Activated CD8-positive, alpha-beta memory T cell treated with anti-CD3 and anti-CD28 coated beads, Interleukin-2, amount 10 ng/mL, durations not matched to agents 7 days and 5 days (primary cell): ENCODE measurements at regions not wholly inside any gene's neighbourhood (a gene's known extent, or its start where the extent isn't known, plus 50 kb on each side); places are given as distances from the start of the nearest gene placed in this dataset.

Source experiments
- ATAC-seq: fragments of 150-1000 bp; cut with Tn5 transposase; one replicate; pipeline ENCODE4 v1.10.0; 2021; ENCODE audit warnings: moderate library complexity
- CTCF ChIA-PET: fragments of 350-600 bp; sonication (Branson Sonifier 250); formaldehyde crosslinking; loops from one replicate; lab custom pipeline; 2021; ENCODE audit warnings: antibody characterized with exemption; lab: Charles Lee
- DNase-seq: peaks from one replicate; pipeline ENCODE4 v3.0.0-alpha.2; 2020
- H3K27ac Mint-ChIP-seq: one replicate; pipeline ENCODE4 v1.8.0; 2021; ENCODE audit warnings: mild to moderate bottlenecking, mixed read lengths
- H3K27me3 Mint-ChIP-seq: one replicate; pipeline ENCODE4 v1.8.0; 2021; ENCODE audit warnings: mixed read lengths
- H3K36me3 Mint-ChIP-seq: one replicate; pipeline ENCODE4 v1.8.0; 2021; ENCODE audit warnings: mild to moderate bottlenecking, mixed read lengths
- H3K4me1 Mint-ChIP-seq: one replicate; pipeline ENCODE4 v1.8.0; 2021; ENCODE audit warnings: mixed read lengths
- H3K4me3 Mint-ChIP-seq: one replicate; pipeline ENCODE4 v1.8.0; 2021; ENCODE audit warnings: mild to moderate bottlenecking, moderate library complexity, mixed read lengths
- H3K9me3 Mint-ChIP-seq: one replicate; pipeline ENCODE4 v1.8.0; 2022; ENCODE audit warnings: low read depth, mixed read lengths

DNA sequence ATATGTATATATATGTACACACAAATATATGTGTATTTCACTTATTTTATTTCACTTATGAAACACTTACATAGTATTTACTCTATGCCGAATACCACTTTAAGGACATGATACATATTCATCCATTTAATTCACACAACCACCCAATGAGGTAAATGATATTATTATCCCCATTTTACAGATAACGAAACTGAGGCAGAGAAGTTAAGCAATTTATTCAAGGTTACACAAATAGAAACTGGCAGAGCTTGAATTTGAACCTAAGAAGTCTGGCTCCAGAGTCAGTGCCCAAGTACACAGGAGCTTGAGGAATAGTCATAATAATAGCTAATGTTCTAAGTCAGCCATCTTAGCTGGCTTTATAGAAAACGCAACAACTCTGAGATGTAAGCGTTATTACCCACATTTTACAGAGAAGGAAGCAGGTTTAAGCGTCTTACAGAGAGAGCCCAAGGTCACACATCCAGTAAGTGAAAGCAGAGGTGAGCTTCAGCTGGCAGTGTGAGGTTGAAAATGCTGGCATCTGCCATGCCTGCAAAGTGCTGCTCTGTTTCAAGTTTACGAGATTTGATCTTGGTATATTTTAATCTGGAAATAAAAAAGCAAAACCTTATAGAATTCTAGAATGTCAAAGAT, 326.9 kb downstream of the LPIN1 start:
- no peaks in the 10 kb centered on the region for H3K4me1 Mint-ChIP-seq
- no peaks in the 10 kb centered on the region for H3K36me3 Mint-ChIP-seq
- H3K4me3 Mint-ChIP-seq = no peak overlapping the region
- no peak for ATAC-seq
- H3K27me3 Mint-ChIP-seq = peaks cover 16% of the 10 kb centered on the region
- H3K27ac Mint-ChIP-seq = no peak overlapping the region
- no peak for DNase-seq
- CTCF ChIA-PET = interaction anchor here (0.5 to 1.4 kb wide), 2 partner anchors 22 to 358 kb away, joined by 3 read pairs; no protein-coding TSS in a partner anchor
- H3K9me3 Mint-ChIP-seq = no peaks in the 10 kb centered on the region

DNA sequence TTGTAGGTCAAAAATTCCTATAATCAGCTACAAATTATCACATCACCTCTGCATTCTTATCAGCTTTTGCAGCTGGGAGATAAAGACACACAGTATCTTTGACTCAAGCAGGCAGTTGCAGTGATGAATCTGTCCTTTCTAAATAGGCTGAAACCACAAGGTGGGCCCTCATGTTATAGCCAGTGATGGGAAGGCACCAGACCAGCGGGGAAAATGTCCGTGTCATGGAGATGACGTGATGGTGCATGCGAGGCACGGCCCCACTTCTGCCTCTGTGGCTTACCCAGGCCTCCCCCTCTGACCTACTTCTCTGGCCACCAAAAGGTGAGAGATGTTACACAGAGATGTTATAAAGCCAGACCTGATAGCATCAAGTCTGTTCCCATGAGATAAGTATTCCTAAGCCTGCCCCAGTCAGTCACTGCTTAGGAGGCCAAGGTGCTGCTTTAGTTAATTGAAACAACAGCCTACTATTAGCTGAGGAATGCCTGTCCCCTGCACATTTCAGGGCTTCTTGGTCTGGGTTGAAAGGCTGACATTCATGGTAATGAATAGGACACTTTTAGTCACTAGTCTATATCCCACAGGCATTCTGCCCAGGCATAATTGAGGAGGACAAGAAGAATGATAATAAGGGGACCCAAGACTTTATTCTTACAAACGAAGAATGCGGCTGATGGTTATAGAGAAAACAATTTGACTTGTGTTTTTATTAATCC, 327.9 kb downstream of the LPIN1 start:
- Mint-ChIP-seq H3K4me3 (no peak overlapping the region), H3K27ac (no peak overlapping the region), H3K36me3 (no peaks in the 10 kb centered on the region), H3K4me1 (no peaks in the 10 kb centered on the region), H3K9me3 (no peaks in the 10 kb centered on the region), H3K27me3 (peaks cover 18% of the 10 kb centered on the region)
- no peak for DNase-seq
- CTCF ChIA-PET = no interaction called here
- no peak for ATAC-seq

GRCh38 chr2:12074845-12075217, 328.4 kb downstream of the LPIN1 start:
- no peak overlapping the region for H3K4me3 Mint-ChIP-seq
- no peak overlapping the region for H3K27ac Mint-ChIP-seq
- no peak for ATAC-seq
- CTCF ChIA-PET = no interaction called here
- H3K27me3 Mint-ChIP-seq = peaks cover 20% of the 10 kb centered on the region
- DNase-seq = no peak
- H3K36me3 Mint-ChIP-seq = no peaks in the 10 kb centered on the region
- no peaks in the 10 kb centered on the region for H3K9me3 Mint-ChIP-seq
- no peaks in the 10 kb centered on the region for H3K4me1 Mint-ChIP-seq

DNA sequence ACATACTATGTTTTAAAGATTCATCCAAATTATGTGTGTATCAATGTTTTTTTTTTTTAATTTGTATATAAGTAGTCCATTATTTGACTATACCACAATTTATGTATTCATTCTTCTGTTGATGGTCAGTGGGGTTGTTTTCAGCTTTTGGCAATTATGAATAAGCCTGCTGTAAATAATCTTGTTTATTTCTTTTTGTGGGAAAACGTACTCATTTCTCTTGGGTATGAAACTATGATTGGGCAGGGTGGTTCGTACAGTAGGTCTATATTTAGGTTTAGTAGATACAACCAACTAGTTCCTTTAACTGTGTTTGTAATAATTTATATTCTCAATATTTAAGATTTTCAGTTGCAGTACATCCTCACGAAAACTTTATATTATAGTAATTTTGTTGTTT, 329.2 kb downstream of the LPIN1 start:
- no peak overlapping the region for H3K4me3 Mint-ChIP-seq
- H3K4me1 Mint-ChIP-seq = no peaks in the 10 kb centered on the region
- no peak overlapping the region for H3K27ac Mint-ChIP-seq
- ATAC-seq (no peak), DNase-seq (no peak)
- no peaks in the 10 kb centered on the region for H3K9me3 Mint-ChIP-seq
- peaks cover 15% of the 10 kb centered on the region for H3K27me3 Mint-ChIP-seq
- CTCF ChIA-PET = no interaction called here
- H3K36me3 Mint-ChIP-seq = no peaks in the 10 kb centered on the region

DNA sequence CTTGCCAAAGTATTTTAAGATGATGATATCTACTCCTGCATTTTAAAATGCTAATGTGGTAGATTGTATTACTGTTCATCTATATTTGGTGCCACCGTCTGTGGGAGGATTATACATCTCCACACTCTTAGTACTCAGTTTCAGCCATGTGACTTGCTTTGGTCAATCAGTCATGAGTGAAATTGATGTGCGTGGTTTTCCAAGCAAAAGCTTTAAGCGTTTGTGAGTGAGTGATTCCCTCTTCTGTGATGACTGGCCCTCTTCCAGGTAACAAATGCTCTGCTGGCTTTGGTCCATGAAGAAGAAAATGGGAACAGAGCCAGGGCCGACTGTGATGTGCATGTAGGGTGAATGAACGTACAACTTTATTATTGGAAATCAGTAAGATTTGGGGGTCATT, 330.4 kb downstream of the LPIN1 start:
- Mint-ChIP-seq H3K4me1 (no peaks in the 10 kb centered on the region), H3K4me3 (no peak overlapping the region), H3K9me3 (no peaks in the 10 kb centered on the region), H3K27me3 (peaks cover 13% of the 10 kb centered on the region), H3K36me3 (no peaks in the 10 kb centered on the region), H3K27ac (no peak overlapping the region)
- ATAC-seq (no peak), DNase-seq (no peak)
- CTCF ChIA-PET = no interaction called here

DNA sequence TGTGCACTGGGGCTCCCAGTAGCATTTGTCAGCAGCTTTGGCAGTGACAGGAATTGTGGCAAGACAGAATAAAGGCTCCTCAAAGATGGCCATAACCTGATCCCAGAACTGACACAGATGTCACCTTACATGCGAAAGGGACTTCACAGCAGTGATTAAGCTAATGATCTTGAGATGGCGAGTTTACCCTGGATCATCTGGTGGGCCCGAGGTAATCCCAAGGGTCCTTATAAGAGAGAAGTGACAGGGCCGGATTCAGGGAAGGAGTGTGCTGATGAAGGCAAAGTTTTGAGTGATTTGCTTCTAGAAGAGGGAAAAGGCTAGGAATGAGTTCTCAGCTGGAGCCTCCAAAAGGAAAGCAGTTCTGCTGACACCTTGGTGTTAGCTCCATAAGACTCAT, 333.9 kb downstream of the LPIN1 start:
- no peak for ATAC-seq
- DNase-seq = no peak
- Mint-ChIP-seq H3K27ac (no peak overlapping the region), H3K4me1 (no peaks in the 10 kb centered on the region), H3K36me3 (no peaks in the 10 kb centered on the region), H3K27me3 (peaks cover 13% of the 10 kb centered on the region), H3K4me3 (no peak overlapping the region), H3K9me3 (no peaks in the 10 kb centered on the region)
- CTCF ChIA-PET = no interaction called here

DNA sequence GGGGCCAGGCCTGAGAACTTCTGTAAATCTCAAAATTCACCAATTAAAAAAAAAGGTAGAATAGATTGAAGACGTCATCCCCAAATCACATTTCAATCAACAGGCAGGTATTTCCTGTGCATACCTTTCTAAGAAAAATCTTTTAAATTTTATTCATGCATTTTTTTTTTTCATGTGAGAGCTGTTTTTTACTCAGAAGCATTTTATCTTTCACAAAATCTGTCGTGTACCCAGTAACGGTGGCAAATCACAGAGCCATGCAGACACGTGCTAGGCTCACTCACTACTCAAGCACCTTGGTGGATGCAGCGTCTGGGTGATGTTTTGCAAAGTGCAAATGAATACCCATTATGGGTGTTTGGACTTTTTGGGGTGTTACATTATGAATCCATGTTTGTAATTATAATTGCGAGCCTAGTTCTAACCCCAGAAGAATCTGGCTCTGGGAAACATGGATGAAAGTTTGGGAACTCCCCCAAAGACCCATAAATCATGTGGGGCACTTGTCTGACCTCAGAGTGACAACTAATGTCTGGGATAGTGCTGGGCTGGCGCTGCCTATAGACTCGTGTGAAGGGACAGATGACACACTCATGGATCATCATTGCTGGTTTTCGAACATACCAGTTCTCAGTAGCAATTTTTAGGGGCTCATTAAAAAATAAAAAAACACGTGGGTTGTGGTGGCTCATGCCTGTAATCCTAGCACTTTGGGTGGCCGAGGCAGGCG, 335.2 kb downstream of the LPIN1 start:
- no peak for ATAC-seq
- Mint-ChIP-seq H3K4me3 (no peak overlapping the region), H3K4me1 (no peaks in the 10 kb centered on the region), H3K9me3 (no peaks in the 10 kb centered on the region), H3K27me3 (peaks cover 13% of the 10 kb centered on the region), H3K36me3 (no peaks in the 10 kb centered on the region), H3K27ac (no peak overlapping the region)
- CTCF ChIA-PET = no interaction called here
- no peak for DNase-seq

GRCh38 chr2:12083081-12083581, 336.7 kb downstream of the LPIN1 start:
- ATAC-seq = no peak
- Mint-ChIP-seq H3K36me3 (no peaks in the 10 kb centered on the region), H3K9me3 (no peaks in the 10 kb centered on the region), H3K4me1 (no peaks in the 10 kb centered on the region), H3K27ac (no peak overlapping the region), H3K4me3 (no peak overlapping the region), H3K27me3 (peaks cover 14% of the 10 kb centered on the region)
- CTCF ChIA-PET = no interaction called here
- no peak for DNase-seq

GRCh38 chr2:12083713-12084419, 337.4 kb downstream of the LPIN1 start:
- no peak overlapping the region for H3K4me3 Mint-ChIP-seq
- ATAC-seq = no peak
- no peaks in the 10 kb centered on the region for H3K36me3 Mint-ChIP-seq
- CTCF ChIA-PET = no interaction called here
- no peaks in the 10 kb centered on the region for H3K9me3 Mint-ChIP-seq
- DNase-seq = no peak
- H3K27ac Mint-ChIP-seq = no peak overlapping the region
- peaks cover 11% of the 10 kb centered on the region for H3K27me3 Mint-ChIP-seq
- H3K4me1 Mint-ChIP-seq = no peaks in the 10 kb centered on the region

- H3K27me3 Mint-ChIP-seq = peaks cover 9% of the 10 kb centered on the region
Observed at GRCh38 chr2:12087175-12087574, 340.7 kb downstream of the LPIN1 start.

DNA sequence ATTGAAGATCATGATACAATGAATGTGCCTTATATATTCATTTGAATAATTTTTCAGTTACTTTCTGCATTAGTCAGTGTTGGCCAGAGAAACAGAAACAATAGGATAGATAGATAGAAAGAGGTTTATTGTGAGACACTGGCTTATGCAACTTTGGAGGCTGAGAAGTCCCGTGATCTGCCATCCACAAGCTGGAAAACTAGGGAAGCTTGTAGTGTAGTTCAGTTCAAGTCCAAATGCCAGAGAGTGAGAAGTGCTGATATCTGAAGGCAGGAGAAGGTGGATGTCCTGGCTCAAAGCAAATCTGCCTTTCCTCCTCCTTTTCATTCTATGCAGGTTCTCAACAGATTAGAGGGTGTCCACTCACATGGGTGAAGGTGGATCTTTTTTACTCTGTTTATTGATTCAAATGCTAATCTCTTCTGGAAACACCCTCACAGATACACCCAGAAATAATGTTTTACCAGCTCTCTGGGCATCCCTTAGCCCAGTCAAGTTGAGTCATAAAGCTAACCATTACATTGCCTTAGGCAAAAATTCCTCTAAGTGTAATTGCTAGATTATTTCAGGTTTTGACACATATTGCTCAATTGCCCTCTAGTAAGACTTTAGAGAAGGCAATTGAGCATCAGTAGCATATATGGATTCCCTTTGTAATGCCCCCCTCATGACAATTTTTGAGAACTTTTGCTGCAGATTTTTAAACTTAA, 341.4 kb downstream of the LPIN1 start:
- H3K27me3 Mint-ChIP-seq = peaks cover 9% of the 10 kb centered on the region
- no peaks in the 10 kb centered on the region for H3K9me3 Mint-ChIP-seq
- no peak overlapping the region for H3K27ac Mint-ChIP-seq
- ATAC-seq = no peak
- CTCF ChIA-PET = no interaction called here
- H3K4me3 Mint-ChIP-seq = no peak overlapping the region
- no peaks in the 10 kb centered on the region for H3K36me3 Mint-ChIP-seq
- no peaks in the 10 kb centered on the region for H3K4me1 Mint-ChIP-seq
- no peak for DNase-seq

More at GRCh38 chr2:12087175-12087574, 340.7 kb downstream of the LPIN1 start:
- DNase-seq (no peak), ATAC-seq (no peak)
- no peaks in the 10 kb centered on the region for H3K4me1 Mint-ChIP-seq
- H3K9me3 Mint-ChIP-seq = no peaks in the 10 kb centered on the region
- no peak overlapping the region for H3K27ac Mint-ChIP-seq
- H3K4me3 Mint-ChIP-seq = no peak overlapping the region
- CTCF ChIA-PET = no interaction called here
- H3K36me3 Mint-ChIP-seq = no peaks in the 10 kb centered on the region

GRCh38 chr2:12089001-12089400, 342.6 kb downstream of the LPIN1 start:
- ATAC-seq (no peak), DNase-seq (no peak)
- no peak overlapping the region for H3K27ac Mint-ChIP-seq
- no peaks in the 10 kb centered on the region for H3K4me1 Mint-ChIP-seq
- no peak overlapping the region for H3K4me3 Mint-ChIP-seq
- H3K27me3 Mint-ChIP-seq = peaks cover 9% of the 10 kb centered on the region
- H3K9me3 Mint-ChIP-seq = no peaks in the 10 kb centered on the region
- no peaks in the 10 kb centered on the region for H3K36me3 Mint-ChIP-seq
- CTCF ChIA-PET = no interaction called here

GRCh38 chr2:12089496-12089895, 343.1 kb downstream of the LPIN1 start:
- H3K9me3 Mint-ChIP-seq = no peaks in the 10 kb centered on the region
- CTCF ChIA-PET = no interaction called here
- H3K4me1 Mint-ChIP-seq = no peaks in the 10 kb centered on the region
- no peak overlapping the region for H3K27ac Mint-ChIP-seq
- H3K4me3 Mint-ChIP-seq = no peak overlapping the region
- H3K27me3 Mint-ChIP-seq = peaks cover 12% of the 10 kb centered on the region
- DNase-seq (no peak), ATAC-seq (no peak)
- no peaks in the 10 kb centered on the region for H3K36me3 Mint-ChIP-seq
